Memory B cell (primary cell): ENCODE measurements at regions not wholly inside any gene's neighbourhood (a gene's known extent, or its start where the extent isn't known, plus 50 kb on each side); places are given as distances from the start of the nearest gene placed in this dataset.

Experiments
- ATAC-seq: fragments of 150-1000 bp; cut with Tn5 transposase; 2 replicates; pipeline ENCODE4 v1.10.0; 2021; ENCODE audit warnings: low read depth, mild to moderate bottlenecking, moderate library complexity
- DNase-seq, 2 donors: peaks; one replicate each; pipeline ENCODE4 v3.0.0; 2022; ENCODE audit warnings: low spot score in 2 of 2
- H3K27ac Mint-ChIP-seq: one replicate; pipeline ENCODE4 v1.8.0; 2022; ENCODE audit warnings: mild to moderate bottlenecking, moderate library complexity, mixed read lengths
- H3K27me3 Mint-ChIP-seq: one replicate; pipeline ENCODE4 v1.8.0; 2022; ENCODE audit warnings: mixed read lengths
- H3K36me3 Mint-ChIP-seq: one replicate; pipeline ENCODE4 v1.8.0; 2022; ENCODE audit warnings: mild to moderate bottlenecking, mixed read lengths
- H3K4me1 Mint-ChIP-seq: one replicate; pipeline ENCODE4 v1.8.0; 2022; ENCODE audit warnings: mixed read lengths
- H3K4me3 Mint-ChIP-seq: one replicate; pipeline ENCODE4 v1.8.0; 2022; ENCODE audit warnings: mild to moderate bottlenecking, moderate library complexity, mixed read lengths
- H3K9me3 Mint-ChIP-seq: one replicate; pipeline ENCODE4 v1.8.0; 2022; ENCODE audit warnings: mixed read lengths

DNA sequence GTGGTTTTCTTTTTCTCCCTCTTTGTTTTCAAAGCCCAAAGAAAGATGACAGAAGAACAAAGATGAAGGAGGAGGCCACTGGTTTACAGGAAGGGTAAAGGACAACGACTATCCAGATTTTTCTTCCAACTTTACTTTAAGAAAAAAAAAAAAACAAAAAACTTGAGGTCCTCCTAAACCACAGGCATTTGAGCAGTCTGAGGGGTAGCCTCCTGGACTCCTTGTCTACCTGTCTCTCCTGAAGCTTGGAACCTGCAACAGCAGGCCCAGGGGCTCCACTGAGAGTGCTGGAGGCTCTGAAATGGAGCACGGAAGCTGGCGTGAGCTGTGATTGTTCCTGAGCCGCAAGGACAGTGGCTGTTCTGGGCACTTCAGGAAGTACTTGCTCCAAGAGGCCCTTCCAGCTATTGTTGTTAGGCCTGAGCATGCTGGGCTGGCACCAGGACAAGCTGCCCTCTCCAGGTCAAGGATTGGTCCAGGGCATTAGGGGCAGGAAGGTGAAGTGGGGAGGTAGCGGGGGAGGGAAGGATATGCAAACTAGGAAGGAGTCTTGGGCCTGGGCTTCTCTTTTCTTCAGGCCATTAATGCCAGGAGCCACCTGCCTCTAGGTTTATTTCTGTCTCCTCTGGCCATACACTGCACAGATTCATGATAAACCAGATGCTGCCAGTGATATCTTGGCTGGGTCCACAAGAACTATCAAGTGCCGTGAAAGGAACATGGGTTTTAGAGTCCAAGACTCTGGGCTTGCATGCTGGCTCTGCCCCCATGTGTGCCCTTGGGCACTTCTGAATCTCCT lies 147.3 kb downstream of the CCDC34 start:
- no peak for ATAC-seq

DNA sequence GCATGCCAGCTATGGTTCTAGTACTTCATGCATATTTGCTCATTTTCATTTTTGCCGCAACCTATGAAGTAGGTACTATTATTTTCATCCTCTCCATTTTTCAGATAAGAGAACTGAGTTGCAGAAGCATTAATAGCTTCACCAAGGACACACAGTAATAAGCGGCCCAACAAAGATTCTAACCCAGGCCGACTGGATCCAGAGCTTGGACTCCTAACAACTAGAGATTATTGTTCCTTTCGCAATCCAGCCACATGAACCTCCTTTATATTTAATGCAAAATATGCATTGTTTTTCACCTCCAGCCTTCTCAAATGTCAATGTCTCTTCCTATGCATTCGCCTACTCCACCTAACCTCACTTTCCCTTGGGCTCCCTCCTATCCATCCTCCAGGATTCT lies 148.3 kb downstream of the CCDC34 start:
- H3K36me3 Mint-ChIP-seq, result no peaks in the 10 kb centered on the region

More for the DNA sequence above, 147.3 kb downstream of the CCDC34 start:
- no peaks in the 10 kb centered on the region for H3K36me3 Mint-ChIP-seq
- no peak for DNase-seq
- no peak overlapping the region for H3K27ac Mint-ChIP-seq
- H3K4me1 Mint-ChIP-seq, result no peaks in the 10 kb centered on the region
- H3K9me3 Mint-ChIP-seq, result no peaks in the 10 kb centered on the region
- no peak overlapping the region for H3K4me3 Mint-ChIP-seq
- peaks cover 5% of the 10 kb centered on the region for H3K27me3 Mint-ChIP-seq

DNA sequence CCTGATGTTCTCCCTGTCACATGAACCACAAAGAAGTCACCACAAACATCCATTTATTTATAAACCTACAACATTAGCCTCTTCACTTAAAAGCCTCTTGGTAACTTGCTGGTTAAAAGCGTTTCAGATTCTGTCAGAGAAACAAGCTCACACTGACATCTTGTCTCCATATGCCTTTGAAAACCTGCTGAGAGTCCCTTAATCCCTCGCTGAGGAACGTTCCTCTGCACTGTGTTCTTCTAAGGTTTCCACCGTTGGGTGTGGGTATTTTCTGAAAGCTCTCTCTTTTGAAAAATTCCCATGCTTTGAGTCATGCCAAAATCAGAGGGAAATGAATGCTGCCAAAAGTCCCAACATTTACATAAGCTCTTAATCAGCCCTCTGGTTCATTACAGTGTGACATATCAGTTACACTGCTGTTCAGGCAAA lies 149.8 kb downstream of the CCDC34 start:
- H3K4me1 Mint-ChIP-seq, result no peaks in the 10 kb centered on the region
- ATAC-seq, result no peak
- H3K27me3 Mint-ChIP-seq, result peaks cover 5% of the 10 kb centered on the region
- no peak for DNase-seq
- no peak overlapping the region for H3K27ac Mint-ChIP-seq
- no peaks in the 10 kb centered on the region for H3K9me3 Mint-ChIP-seq
- H3K36me3 Mint-ChIP-seq, result no peaks in the 10 kb centered on the region
- no peak overlapping the region for H3K4me3 Mint-ChIP-seq

More for the DNA sequence above, 148.3 kb downstream of the CCDC34 start:
- Mint-ChIP-seq H3K4me3 (no peak overlapping the region), H3K27me3 (peaks cover 5% of the 10 kb centered on the region), H3K27ac (no peak overlapping the region), H3K4me1 (no peaks in the 10 kb centered on the region), H3K9me3 (no peaks in the 10 kb centered on the region)
- ATAC-seq (no peak), DNase-seq (no peak)

DNA sequence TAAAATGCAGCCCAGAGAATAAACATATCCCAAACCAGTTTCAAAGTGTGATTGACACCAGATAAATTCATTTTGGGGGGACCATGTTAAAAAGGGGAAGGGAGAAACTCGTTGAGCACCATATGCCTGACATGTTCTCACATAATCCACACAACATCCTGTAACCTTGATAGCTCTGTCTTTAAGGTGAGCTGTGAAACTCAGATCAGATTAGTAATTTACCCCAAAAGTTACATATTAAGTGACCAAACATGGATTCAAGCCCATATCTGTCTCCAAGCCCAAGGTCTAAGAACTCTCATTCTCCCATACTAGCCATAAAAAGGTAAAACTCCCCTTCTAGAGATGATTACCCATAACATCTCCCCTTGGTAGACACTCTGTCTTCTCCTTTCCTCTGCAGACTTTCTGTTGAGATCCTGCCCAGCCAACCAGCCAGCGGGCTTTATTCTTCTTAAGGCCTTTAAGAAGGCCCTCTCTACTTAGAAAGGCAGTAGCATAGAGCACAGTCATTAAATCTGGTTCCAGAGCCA lies 150.7 kb downstream of the CCDC34 start:
- H3K27ac Mint-ChIP-seq, result no peak overlapping the region
- H3K4me1 Mint-ChIP-seq, result no peaks in the 10 kb centered on the region
- no peak for DNase-seq
- H3K9me3 Mint-ChIP-seq, result no peaks in the 10 kb centered on the region
- no peak for ATAC-seq
- H3K36me3 Mint-ChIP-seq, result no peaks in the 10 kb centered on the region
- no peak overlapping the region for H3K4me3 Mint-ChIP-seq
- H3K27me3 Mint-ChIP-seq, result peaks cover 5% of the 10 kb centered on the region

DNA sequence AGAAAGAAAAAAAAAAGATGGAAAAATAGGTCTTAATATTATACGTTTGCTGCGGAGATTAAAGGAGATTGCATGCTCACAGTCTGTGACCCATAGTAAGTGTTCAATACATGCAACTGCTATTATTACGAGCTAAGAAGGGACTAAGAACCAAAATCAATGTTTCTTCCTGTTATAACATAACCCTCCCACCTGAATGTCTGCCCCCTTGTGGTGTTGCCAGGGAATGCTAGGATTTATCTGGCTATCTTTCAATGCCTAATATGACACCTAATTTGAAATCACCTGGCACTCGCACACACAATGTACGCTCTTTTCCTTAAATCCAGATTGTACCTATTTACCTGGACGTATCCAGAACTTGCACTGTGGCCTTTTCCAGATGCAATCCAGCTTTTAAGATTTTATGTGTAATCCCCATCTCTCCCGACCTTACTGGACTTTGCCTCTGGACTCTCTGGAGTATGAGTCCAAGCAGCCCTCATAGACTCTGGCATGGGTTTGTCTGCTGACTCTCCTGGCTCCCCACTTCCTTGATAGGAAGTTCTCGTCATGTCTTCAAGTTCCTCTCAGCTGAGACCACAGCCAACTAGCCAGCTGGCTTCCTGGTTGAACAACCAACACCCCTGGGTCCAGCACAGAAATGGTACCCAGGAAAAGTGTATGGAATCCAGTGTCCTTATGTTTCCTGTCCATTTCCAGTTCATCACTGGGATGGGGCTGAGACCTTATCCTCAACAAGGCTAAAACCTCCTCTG lies 151.5 kb downstream of the CCDC34 start:
- no peak overlapping the region for H3K27ac Mint-ChIP-seq
- ATAC-seq, result no peak

DNA sequence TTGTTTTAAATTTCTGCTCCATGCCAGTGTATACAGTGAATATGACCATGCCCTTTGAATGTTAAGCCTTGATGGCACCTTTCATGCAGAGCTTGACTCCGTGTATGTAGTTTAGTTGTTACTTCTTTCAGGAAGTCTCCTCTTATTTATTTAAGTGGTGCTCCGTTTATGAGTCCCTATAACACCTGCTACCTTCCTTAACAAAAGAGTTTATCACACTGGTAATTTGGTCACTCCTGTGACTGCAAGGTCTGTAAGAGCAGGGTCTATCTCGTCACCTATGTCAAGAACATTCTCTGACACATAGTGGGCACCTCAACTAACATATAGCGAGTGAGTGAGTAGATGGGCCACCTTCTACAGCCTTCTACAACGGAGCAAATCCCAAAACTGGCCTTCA lies 152.5 kb downstream of the CCDC34 start:
- peaks cover 5% of the 10 kb centered on the region for H3K27me3 Mint-ChIP-seq
- no peaks in the 10 kb centered on the region for H3K4me1 Mint-ChIP-seq
- no peak overlapping the region for H3K27ac Mint-ChIP-seq
- H3K4me3 Mint-ChIP-seq, result no peak overlapping the region
- no peaks in the 10 kb centered on the region for H3K36me3 Mint-ChIP-seq
- no peaks in the 10 kb centered on the region for H3K9me3 Mint-ChIP-seq
- no peak for ATAC-seq
- no peak for DNase-seq

More for the DNA sequence above, 151.5 kb downstream of the CCDC34 start:
- Mint-ChIP-seq H3K27me3 (peaks cover 5% of the 10 kb centered on the region), H3K4me3 (no peak overlapping the region), H3K9me3 (no peaks in the 10 kb centered on the region), H3K36me3 (no peaks in the 10 kb centered on the region), H3K4me1 (no peaks in the 10 kb centered on the region)
- no peak for DNase-seq

DNA sequence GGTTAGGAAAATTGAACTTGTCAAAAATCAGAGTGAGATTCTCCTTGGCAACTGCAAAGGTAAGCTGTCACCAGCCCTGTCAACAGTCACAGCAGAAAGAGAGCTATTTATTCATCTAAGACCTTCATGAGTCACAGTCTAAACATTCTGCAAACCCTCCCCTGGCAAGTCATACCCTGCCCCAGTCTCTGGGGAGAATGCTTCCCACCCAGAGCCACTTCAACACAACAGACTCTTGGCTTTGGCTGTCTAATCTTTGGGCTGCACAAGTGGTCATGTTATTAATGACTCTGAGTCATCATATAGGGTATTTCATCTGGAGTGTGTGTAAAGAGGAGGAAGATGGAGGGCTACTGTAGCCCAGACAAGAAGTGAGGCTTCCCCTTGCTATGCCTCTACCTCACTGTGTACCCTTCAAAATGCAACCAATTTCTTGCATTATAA lies 153.4 kb downstream of the CCDC34 start:
- Mint-ChIP-seq H3K27me3 (peaks cover 5% of the 10 kb centered on the region), H3K9me3 (no peaks in the 10 kb centered on the region), H3K36me3 (no peaks in the 10 kb centered on the region), H3K4me3 (no peak overlapping the region), H3K4me1 (no peaks in the 10 kb centered on the region), H3K27ac (no peak overlapping the region)
- no peak for DNase-seq
- no peak for ATAC-seq

DNA sequence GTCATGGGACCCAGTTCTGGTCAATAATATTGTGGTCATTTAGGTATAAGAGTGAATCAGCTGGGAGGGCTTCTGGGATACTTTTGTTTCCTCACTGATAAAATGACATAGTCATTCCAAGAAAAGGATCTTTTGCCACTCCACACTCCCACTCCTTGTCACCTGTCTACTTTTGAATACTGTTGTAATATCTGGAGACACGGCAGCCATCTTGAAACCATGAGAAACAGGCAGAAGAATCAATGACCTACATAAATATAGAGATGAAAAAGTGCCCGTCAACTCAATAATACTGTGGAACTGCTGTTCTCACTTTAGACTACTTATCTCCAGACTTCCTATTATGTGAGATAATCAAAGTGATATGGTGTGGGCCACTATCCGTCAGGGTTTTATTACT lies 154.2 kb downstream of the CCDC34 start:
- Mint-ChIP-seq H3K4me1 (no peaks in the 10 kb centered on the region), H3K36me3 (no peaks in the 10 kb centered on the region), H3K27me3 (peaks cover 5% of the 10 kb centered on the region), H3K9me3 (no peaks in the 10 kb centered on the region), H3K27ac (no peak overlapping the region), H3K4me3 (no peak overlapping the region)
- ATAC-seq (no peak), DNase-seq (no peak)

DNA sequence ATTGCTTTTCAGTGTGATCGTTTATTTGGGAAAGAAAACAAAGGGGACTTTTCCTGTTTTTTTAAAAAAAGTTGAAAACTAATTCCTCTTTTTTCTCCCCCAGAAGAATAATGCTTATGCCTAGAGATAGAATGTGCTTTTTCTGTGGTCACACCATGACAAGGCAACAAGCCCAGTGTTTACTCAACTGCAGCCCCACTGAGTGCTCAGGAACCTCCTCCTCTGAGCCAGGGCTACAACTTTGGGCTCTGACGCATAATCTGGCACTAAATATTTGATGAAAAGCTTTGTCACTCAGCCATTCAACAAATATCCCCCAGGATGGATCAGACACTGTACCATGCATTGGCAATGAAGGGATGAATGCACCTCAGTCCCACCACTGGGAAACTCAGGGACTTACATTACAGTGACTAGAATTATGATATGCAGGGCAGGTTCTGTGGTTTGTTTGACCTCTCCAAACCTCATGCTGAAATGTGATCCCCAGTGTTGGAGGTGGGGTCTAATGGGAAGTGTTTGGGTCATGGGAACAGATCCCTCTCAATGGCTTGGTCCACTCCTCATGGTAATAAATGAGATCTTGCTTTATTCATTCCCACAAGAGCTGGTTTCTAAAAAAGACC lies 155.9 kb downstream of the CCDC34 start:
- no peak overlapping the region for H3K4me3 Mint-ChIP-seq

DNA sequence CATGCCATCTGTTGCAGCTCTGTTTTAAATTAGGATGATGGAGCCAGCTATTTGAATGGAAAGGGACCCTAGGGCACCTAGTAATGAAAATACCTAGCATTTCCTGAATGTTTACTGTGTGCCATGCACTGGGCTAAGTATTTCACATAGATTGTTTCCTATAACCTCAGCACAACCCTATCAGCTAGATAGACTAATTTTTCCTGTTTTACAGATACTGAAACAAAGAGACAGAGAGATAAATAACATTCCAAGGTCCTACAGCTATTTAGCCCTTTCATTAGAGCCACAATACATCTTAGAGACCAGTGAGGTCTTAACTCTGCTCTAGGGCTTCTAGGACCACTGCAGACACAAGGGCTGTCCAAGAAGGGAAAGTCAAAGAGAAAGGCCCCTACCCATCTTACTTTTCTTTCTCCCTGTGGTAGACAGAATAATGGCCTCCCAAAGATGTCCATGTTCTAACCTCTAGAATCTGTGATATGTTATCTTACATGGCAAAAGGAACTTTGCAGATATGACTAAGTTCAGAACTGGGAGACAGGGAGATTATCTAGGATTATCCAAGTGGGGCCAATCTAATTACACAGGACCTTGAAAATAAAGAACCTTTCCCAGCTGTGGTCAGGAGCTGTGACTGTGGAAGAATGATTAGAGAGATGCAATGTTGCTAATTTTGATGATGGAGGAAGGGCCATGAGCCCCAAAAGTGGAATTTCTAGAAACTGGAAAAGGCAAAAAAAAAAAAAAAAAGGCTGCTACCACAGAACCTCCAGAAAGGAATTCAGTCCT lies 157.0 kb downstream of the CCDC34 start:
- no peak for ATAC-seq
- H3K27me3 Mint-ChIP-seq, result no peaks in the 10 kb centered on the region
- no peaks in the 10 kb centered on the region for H3K9me3 Mint-ChIP-seq
- H3K27ac Mint-ChIP-seq, result no peak overlapping the region
- H3K4me3 Mint-ChIP-seq, result no peak overlapping the region
- no peak for DNase-seq
- H3K4me1 Mint-ChIP-seq, result no peaks in the 10 kb centered on the region
- no peaks in the 10 kb centered on the region for H3K36me3 Mint-ChIP-seq

More for the DNA sequence above, 155.9 kb downstream of the CCDC34 start:
- DNase-seq (no peak), ATAC-seq (no peak)
- Mint-ChIP-seq H3K27me3 (peaks cover 5% of the 10 kb centered on the region), H3K4me1 (no peaks in the 10 kb centered on the region), H3K27ac (no peak overlapping the region), H3K36me3 (no peaks in the 10 kb centered on the region), H3K9me3 (no peaks in the 10 kb centered on the region)

DNA sequence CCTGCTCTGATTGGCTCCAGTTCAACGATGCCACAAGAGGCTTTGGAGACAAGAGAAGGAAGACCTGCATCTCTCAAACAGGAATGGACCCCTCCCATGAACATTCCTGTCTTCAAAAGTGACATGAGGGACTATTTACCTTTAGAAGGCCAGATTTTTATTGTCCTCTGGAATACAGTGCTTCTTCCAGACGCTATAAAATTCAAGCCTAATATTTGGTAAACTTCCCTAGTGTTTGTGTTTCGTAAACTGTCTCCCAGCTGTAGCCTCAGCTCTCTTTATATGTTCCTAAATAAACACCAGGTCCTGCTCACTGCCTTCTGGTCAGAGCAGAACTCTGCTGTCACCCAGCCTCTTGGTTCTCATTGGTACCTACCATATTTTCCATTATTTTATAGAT lies 157.8 kb downstream of the CCDC34 start:
- Mint-ChIP-seq H3K9me3 (no peaks in the 10 kb centered on the region), H3K27me3 (no peaks in the 10 kb centered on the region), H3K36me3 (no peaks in the 10 kb centered on the region), H3K4me3 (no peak overlapping the region), H3K4me1 (no peaks in the 10 kb centered on the region), H3K27ac (no peak overlapping the region)
- no peak for DNase-seq
- no peak for ATAC-seq

DNA sequence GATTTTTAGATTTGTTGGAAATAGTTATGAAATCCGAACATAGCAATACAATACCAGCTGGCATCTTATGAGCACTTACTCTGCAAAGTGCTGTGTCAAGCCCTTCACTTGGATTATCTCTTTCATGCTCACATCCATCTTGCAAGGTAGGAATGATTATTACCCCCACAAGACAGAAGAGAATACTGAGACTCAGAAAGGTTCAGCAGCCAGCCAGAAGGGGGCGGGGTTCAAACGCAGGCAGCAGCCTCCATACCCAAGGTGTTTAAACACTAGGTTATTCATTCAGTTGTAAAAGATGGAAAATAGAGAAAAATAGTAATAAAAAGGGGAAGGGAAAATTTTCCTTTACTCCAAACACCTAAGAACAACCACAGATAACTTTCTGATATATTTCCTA lies 158.5 kb downstream of the CCDC34 start:
- no peak for DNase-seq
- H3K4me3 Mint-ChIP-seq, result no peak overlapping the region
- no peaks in the 10 kb centered on the region for H3K36me3 Mint-ChIP-seq
- no peak overlapping the region for H3K27ac Mint-ChIP-seq
- H3K4me1 Mint-ChIP-seq, result no peaks in the 10 kb centered on the region
- no peaks in the 10 kb centered on the region for H3K27me3 Mint-ChIP-seq
- peak; percentile 41 for ATAC-seq
- H3K9me3 Mint-ChIP-seq, result no peaks in the 10 kb centered on the region

DNA sequence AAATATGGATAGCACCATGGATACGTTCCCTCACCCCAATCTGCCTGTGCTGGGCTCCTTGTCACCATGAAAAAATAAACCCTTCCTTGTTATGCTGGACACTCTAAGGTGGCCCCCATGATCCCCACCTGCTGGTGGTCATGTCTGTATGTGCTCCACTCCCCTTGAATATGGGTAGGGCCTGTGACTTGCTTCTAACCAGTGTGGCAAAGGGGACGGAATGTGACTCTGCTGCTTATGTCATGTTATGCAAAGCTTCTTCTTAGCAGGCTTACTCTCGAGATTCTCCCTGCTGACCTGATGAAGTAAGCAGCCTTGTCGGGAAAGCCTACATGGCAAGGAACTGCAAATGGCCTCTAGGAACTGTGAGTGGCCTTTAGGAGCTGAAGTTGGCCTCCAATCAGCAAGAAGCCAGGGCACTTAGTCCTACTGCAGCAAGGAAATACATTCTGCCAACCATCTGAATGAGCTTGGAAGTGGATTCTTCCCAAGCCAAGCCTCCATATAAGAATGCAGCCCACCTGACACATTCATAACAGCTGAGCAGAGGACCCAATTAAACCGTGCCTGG lies 159.9 kb downstream of the CCDC34 start:
- no peak for ATAC-seq
- DNase-seq, result no peak
- no peaks in the 10 kb centered on the region for H3K9me3 Mint-ChIP-seq
- no peaks in the 10 kb centered on the region for H3K36me3 Mint-ChIP-seq
- no peak overlapping the region for H3K27ac Mint-ChIP-seq
- H3K4me3 Mint-ChIP-seq, result no peak overlapping the region
- no peaks in the 10 kb centered on the region for H3K27me3 Mint-ChIP-seq
- H3K4me1 Mint-ChIP-seq, result no peaks in the 10 kb centered on the region
